Nephron progenitor cell (in vitro differentiated cells): ENCODE measurements at regions not wholly inside any gene's neighbourhood (a gene's known extent, or its start where the extent isn't known, plus 50 kb on each side); places are given as distances from the start of the nearest gene placed in this dataset.

ENCODE experiments used
- DNase-seq: peaks from one replicate; pipeline ENCODE4 v3.0.0; 2021
- H3K27ac Mint-ChIP-seq: 2 replicates; pipeline ENCODE4 v1.8.0; 2021; ENCODE audit warnings: mild to moderate bottlenecking, moderate library complexity, mixed read lengths
- H3K27me3 Mint-ChIP-seq: 2 replicates; pipeline ENCODE4 v1.8.0; 2021; ENCODE audit warnings: mild to moderate bottlenecking, low read depth, mixed read lengths; ENCODE audit not compliant: poor library complexity
- H3K36me3 Mint-ChIP-seq: 2 replicates; pipeline ENCODE4 v1.8.0; 2021; ENCODE audit warnings: low read depth, mixed read lengths
- H3K4me1 Mint-ChIP-seq: 2 replicates; pipeline ENCODE4 v1.8.0; 2021; ENCODE audit warnings: mixed read lengths
- H3K4me3 Mint-ChIP-seq: 2 replicates; pipeline ENCODE4 v1.8.0; 2021; ENCODE audit warnings: mild to moderate bottlenecking, moderate library complexity, mixed read lengths
- H3K9me3 Mint-ChIP-seq: 2 replicates; pipeline ENCODE4 v1.8.0; 2021; ENCODE audit warnings: mild to moderate bottlenecking, moderate library complexity, mixed read lengths
- TF ChIP-seq, protein P1 (sequence below): fragments of 200-600 bp; sonication (generic); IDR thresholded peaks from 2 replicates; pipeline ENCODE4 v1.5.0; 2021; ENCODE audit warnings: antibody characterized with exemption

DNA sequence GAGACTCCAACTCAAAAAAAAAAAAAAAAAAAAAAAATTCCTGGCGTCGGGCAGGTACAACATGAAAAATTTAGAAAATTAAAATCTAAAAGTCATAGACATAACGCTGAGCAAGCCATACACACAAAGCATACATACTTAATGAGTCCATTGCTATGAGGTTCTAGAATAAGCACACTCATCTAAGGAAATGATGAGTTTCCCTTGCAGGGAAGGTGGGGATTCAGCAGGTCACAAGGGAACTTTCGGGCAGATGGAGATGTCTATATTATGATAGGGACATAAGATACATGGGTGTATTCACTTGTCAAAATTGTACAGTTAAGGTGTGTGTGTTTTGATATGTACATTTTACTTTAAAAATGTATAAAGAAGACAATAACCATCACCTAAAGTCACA is 120.2 kb upstream of the LIPC start:
- Mint-ChIP-seq H3K4me1 (peaks cover 52% of the 10 kb centered on the region), H3K9me3 (no peaks in the 10 kb centered on the region), H3K4me3 (no peak overlapping the region), H3K27ac (no peak overlapping the region), H3K36me3 (no peaks in the 10 kb centered on the region), H3K27me3 (peaks cover 3% of the 10 kb centered on the region)
- TF ChIP-seq, protein P1, sequence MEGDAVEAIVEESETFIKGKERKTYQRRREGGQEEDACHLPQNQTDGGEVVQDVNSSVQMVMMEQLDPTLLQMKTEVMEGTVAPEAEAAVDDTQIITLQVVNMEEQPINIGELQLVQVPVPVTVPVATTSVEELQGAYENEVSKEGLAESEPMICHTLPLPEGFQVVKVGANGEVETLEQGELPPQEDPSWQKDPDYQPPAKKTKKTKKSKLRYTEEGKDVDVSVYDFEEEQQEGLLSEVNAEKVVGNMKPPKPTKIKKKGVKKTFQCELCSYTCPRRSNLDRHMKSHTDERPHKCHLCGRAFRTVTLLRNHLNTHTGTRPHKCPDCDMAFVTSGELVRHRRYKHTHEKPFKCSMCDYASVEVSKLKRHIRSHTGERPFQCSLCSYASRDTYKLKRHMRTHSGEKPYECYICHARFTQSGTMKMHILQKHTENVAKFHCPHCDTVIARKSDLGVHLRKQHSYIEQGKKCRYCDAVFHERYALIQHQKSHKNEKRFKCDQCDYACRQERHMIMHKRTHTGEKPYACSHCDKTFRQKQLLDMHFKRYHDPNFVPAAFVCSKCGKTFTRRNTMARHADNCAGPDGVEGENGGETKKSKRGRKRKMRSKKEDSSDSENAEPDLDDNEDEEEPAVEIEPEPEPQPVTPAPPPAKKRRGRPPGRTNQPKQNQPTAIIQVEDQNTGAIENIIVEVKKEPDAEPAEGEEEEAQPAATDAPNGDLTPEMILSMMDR, result no peak
- no peak for DNase-seq

DNA sequence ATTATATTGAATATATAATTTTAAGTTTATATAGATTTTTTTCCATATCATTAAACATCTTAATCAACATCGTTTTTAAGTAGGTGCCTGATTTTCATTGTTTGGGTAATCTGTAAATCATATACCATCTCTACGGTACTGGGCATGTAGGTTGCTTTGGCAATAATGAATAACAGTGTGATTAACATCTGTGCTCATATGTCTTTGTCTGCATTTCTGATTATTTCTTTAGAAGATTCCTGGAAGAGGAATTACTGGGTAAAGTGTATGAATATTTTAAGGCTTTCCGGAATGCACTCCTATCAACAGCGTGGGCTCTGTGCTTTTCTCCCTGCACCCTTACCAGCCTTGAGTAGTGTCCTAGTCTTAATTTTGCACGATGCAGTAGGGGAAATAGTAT is 119.8 kb upstream of the LIPC start:
- H3K27ac Mint-ChIP-seq, result no peak overlapping the region
- no peaks in the 10 kb centered on the region for H3K9me3 Mint-ChIP-seq
- TF ChIP-seq, protein P1, result no peak
- no peak for DNase-seq
- no peaks in the 10 kb centered on the region for H3K36me3 Mint-ChIP-seq
- peaks cover 47% of the 10 kb centered on the region for H3K4me1 Mint-ChIP-seq
- no peak overlapping the region for H3K4me3 Mint-ChIP-seq
- H3K27me3 Mint-ChIP-seq, result no peaks in the 10 kb centered on the region

DNA sequence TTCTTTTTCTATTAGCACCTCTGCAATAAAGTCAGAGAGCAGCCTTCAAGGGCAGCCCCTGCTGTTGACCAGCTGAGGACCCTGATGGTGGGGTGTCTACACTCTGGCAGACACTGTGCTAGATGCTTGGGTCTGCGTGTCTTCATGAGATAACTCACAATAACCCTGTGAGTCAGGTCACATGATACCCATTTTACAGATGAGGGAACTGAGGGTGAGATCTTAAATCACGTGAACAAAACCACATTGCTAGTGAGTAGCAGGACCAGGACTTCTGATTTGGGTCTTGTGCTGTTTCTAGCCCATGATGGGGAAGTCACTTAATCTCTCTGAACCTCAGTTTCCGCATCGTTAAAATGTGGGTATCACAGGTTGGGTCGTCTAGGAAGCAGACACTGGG is 118.5 kb upstream of the LIPC start:
- H3K27me3 Mint-ChIP-seq, result no peaks in the 10 kb centered on the region
- peaks cover 34% of the 10 kb centered on the region for H3K4me1 Mint-ChIP-seq
- no peaks in the 10 kb centered on the region for H3K36me3 Mint-ChIP-seq
- H3K4me3 Mint-ChIP-seq, result no peak overlapping the region
- H3K27ac Mint-ChIP-seq, result no peak overlapping the region
- TF ChIP-seq, protein P1, result no peak
- H3K9me3 Mint-ChIP-seq, result no peaks in the 10 kb centered on the region
- DNase-seq, result no peak

DNA sequence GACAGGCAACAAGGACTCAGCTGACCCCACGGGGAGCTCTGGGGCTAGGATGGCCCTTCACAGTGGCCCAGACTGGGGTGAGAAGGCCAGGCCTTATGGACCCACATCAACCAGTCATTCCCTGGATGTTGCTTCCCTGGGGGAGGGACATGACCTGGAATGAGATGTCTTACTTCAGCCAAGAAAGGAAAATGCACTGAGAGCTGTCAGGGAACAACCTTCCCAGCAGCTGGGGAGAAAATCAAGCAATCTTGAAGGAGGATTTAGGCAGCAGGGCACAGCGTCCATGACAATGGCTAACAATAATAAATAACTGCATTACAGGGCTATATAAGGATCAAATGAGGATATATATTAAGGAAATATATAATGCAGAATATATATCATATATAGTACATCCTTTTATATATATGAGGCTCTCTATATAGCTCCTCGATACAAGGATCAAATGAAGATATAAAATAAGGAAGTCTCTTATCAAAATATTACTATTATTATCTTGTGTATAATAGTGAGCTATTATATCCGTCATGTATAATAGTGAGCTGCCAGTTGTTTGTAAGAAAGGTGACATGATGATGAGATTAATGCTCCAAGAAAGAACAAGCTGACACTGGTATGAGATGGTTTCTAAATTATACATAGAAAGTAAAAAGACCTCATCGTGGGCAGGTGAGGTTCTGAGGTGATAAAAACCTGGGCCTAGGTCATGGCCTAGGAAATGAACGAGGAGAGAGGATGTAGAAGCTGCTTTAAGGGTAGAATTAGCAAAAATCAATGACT is 117.8 kb upstream of the LIPC start:
- no peaks in the 10 kb centered on the region for H3K27me3 Mint-ChIP-seq
- no peaks in the 10 kb centered on the region for H3K36me3 Mint-ChIP-seq
- peaks cover 28% of the 10 kb centered on the region for H3K4me1 Mint-ChIP-seq
- DNase-seq, result no peak
- no peak overlapping the region for H3K4me3 Mint-ChIP-seq
- TF ChIP-seq, protein P1, result no peak
- H3K9me3 Mint-ChIP-seq, result no peaks in the 10 kb centered on the region
- H3K27ac Mint-ChIP-seq, result no peak overlapping the region

DNA sequence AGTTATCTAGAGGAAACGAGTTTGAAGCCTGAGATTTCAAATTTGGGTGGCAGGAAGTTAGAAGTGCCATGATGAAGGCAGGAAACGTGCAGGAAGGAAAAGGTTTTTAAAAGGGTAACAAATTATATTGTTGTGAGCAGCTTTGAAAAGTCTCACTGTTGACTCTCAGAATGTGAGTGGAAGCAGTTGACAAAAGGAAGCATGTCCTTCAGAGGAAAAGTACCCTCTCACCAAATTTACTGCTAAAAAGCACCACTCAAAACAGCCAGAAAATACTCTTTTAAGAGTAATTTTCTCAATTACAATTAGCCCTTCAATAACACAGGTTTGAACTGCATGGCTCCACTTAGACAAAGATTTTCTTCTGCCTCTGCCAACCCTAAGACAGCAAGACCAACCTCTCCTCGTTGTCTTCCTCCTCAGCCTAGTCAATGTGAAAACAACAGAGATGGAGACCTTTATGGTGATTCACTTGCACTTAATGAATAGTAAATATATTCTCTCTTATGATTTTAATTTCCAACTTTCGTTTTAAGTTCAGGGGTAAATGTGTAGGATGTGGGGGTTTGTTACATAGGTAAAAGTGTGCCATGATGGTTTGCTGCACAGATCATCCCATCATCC is 117.1 kb upstream of the LIPC start:
- Mint-ChIP-seq H3K36me3 (no peaks in the 10 kb centered on the region), H3K27ac (no peak overlapping the region), H3K4me1 (peaks cover 20% of the 10 kb centered on the region), H3K4me3 (no peak overlapping the region), H3K9me3 (no peaks in the 10 kb centered on the region), H3K27me3 (no peaks in the 10 kb centered on the region)
- TF ChIP-seq, protein P1, result no peak
- DNase-seq, result no peak

DNA sequence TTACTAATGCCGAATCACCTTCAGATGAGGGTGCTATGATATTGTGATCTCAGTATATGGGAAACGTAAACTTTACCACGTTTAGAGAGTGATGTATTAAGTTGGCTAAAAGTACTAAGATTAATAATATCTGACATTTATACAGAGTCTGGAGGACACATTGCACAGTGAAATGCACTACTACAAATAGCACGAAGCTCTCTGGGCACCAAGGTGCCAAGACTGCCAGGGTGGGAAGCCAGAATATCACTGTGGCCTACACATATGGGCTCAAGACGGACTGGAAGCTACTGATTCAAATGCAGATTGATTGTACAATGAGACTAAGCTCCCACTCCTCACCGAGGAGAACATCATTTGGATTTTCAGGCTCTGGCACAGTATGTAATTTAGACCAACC is 113.3 kb upstream of the LIPC start:
- Mint-ChIP-seq H3K4me3 (no peak overlapping the region), H3K27ac (no peak overlapping the region), H3K4me1 (peaks cover 9% of the 10 kb centered on the region), H3K36me3 (no peaks in the 10 kb centered on the region), H3K27me3 (no peaks in the 10 kb centered on the region), H3K9me3 (peaks cover 3% of the 10 kb centered on the region)
- no peak for DNase-seq
- TF ChIP-seq, protein P1, result no peak
